ENCODE measurements at regions not wholly inside any gene's neighbourhood (a gene's known extent, or its start where the extent isn't known, plus 50 kb on each side); places are given as distances from the start of the nearest gene placed in this dataset.

GRCh38 chr2:241985986-241986329, 116.4 kb downstream of the RTP5 start:
- TF ChIP-seq CTCF (IDR thresholded peaks at IDR 0.05) (no peak), POLR2AphosphoS5 (IDR thresholded peaks at IDR 0.05) (no peak), POLR2A (IDR thresholded peaks at IDR 0.05) (no peak)

Measured in gastroesophageal sphincter (tissue), 3 donors.